Peyer's patch (tissue), 4 donors: ENCODE measurements at regions not wholly inside any gene's neighbourhood (a gene's known extent, or its start where the extent isn't known, plus 50 kb on each side); places are given as distances from the start of the nearest gene placed in this dataset.

ENCODE experiments used
- DNase-seq, 3 donors: peaks; one replicate each; pipeline ENCODE4 v3.0.0-alpha.2; 2017 to 2019
- H3K27ac ChIP-seq, 4 donors: fragments of 200-600 bp; sonication (generic); one replicate each; pipeline ENCODE4 v1.5.1; 2016 to 2019
- H3K27me3 ChIP-seq, 2 donors: fragments of 200-600 bp; sonication (generic); one replicate each; pipeline ENCODE4 v1.5.1; 2019
- H3K36me3 ChIP-seq, 3 donors: fragments of 200-600 bp; sonication (generic); one replicate each; pipeline ENCODE4 v1.5.1; 2016 to 2019
- H3K4me1 ChIP-seq, 4 donors: fragments of 200-600 bp; sonication (generic); one replicate each; pipeline ENCODE4 v1.5.1; 2016 to 2019
- H3K4me3 ChIP-seq, 4 donors: fragments of 200-600 bp; sonication (generic); 1 replicate in 3 of 4; 2 replicates in 1 of 4; pipeline ENCODE4 v1.5.1; 2016 to 2019; ENCODE audit warnings: mild to moderate bottlenecking in 1 of 4
- H3K9me3 ChIP-seq, 4 donors: fragments of 200-600 bp; sonication (generic); one replicate each; pipeline ENCODE4 v1.5.1; 2016 to 2019; ENCODE audit warnings: mild to moderate bottlenecking in 1 of 4
- CTCF ChIP-seq, 6 experiments: fragments of 450-650 bp in 4 of 6; fragments of 200-600 bp in 2 of 6; sonication (generic) in 1 of 6; IDR thresholded peaks; one replicate each; pipeline ENCODE4 v1.5.1; 2017 to 2019; ENCODE audit warnings: antibody characterized with exemption in 6 of 6, mild to moderate bottlenecking in 3 of 6, moderate library complexity in 1 of 6
- POLR2A ChIP-seq, 2 donors: fragments of 450-650 bp; IDR thresholded peaks; one replicate each; pipeline ENCODE4 v1.5.1; 2017; ENCODE audit warnings: antibody characterized with exemption in 2 of 2, mild to moderate bottlenecking in 2 of 2, moderate library complexity in 2 of 2

GRCh38 chr15:95620934-95621579 lies 709.4 kb upstream of the NR2F2 start:
- no peaks in the 10 kb centered on the region for H3K9me3 ChIP-seq
- no peak for DNase-seq
- H3K4me3 ChIP-seq, result no peak overlapping the region
- no peaks in the 10 kb centered on the region for H3K36me3 ChIP-seq
- peak overlapping the region in 1 of 4 donors; percentile 35 for H3K27ac ChIP-seq
- TF ChIP-seq CTCF (IDR thresholded peaks at IDR 0.05), result no peak
- TF ChIP-seq POLR2A (IDR thresholded peaks at IDR 0.05), result no peak
- H3K4me1 ChIP-seq, result no peaks in the 10 kb centered on the region
- no peaks in the 10 kb centered on the region for H3K27me3 ChIP-seq

- TF ChIP-seq POLR2A (IDR thresholded peaks at IDR 0.05), result no peak
- H3K36me3 ChIP-seq, result no peaks in the 10 kb centered on the region
- H3K4me1 ChIP-seq, result no peaks in the 10 kb centered on the region
- no peaks in the 10 kb centered on the region for H3K27me3 ChIP-seq
- H3K9me3 ChIP-seq, result no peaks in the 10 kb centered on the region
- H3K4me3 ChIP-seq, result no peak overlapping the region
- no peak overlapping the region for H3K27ac ChIP-seq
- no peak for DNase-seq
Measured at GRCh38 chr15:95622843-95623242, 707.7 kb upstream of the NR2F2 start.

- Histone ChIP-seq H3K9me3 (no peaks in the 10 kb centered on the region), H3K4me1 (no peaks in the 10 kb centered on the region), H3K4me3 (no peak overlapping the region), H3K36me3 (no peaks in the 10 kb centered on the region), H3K27me3 (no peaks in the 10 kb centered on the region), H3K27ac (no peak overlapping the region)
- no peak for DNase-seq
- no peak for TF ChIP-seq POLR2A (IDR thresholded peaks at IDR 0.05)
- no peak for TF ChIP-seq CTCF (IDR thresholded peaks at IDR 0.05)
Measured at GRCh38 chr15:95624100-95624499, 706.4 kb upstream of the NR2F2 start.

- Histone ChIP-seq H3K9me3 (no peaks in the 10 kb centered on the region), H3K27me3 (no peaks in the 10 kb centered on the region), H3K4me3 (no peak overlapping the region), H3K4me1 (no peaks in the 10 kb centered on the region), H3K36me3 (no peaks in the 10 kb centered on the region), H3K27ac (no peak overlapping the region)
- TF ChIP-seq CTCF (IDR thresholded peaks at IDR 0.05) (no peak), POLR2A (IDR thresholded peaks at IDR 0.05) (no peak)
- no peak for DNase-seq
Measured at GRCh38 chr15:95624616-95625361, 705.7 kb upstream of the NR2F2 start.

- DNase-seq, result no peak
- no peaks in the 10 kb centered on the region for H3K9me3 ChIP-seq
- no peaks in the 10 kb centered on the region for H3K27me3 ChIP-seq
- no peak overlapping the region for H3K27ac ChIP-seq
- H3K4me3 ChIP-seq, result no peak overlapping the region
- no peaks in the 10 kb centered on the region for H3K4me1 ChIP-seq
- no peak for TF ChIP-seq POLR2A (IDR thresholded peaks at IDR 0.05)
- no peak for TF ChIP-seq CTCF (IDR thresholded peaks at IDR 0.05)
- H3K36me3 ChIP-seq, result no peaks in the 10 kb centered on the region
Measured at GRCh38 chr15:95626501-95627361, 703.8 kb upstream of the NR2F2 start.
